ENCODE measurements at regions not wholly inside any gene's neighbourhood (a gene's known extent, or its start where the extent isn't known, plus 50 kb on each side); places are given as distances from the start of the nearest gene placed in this dataset.

DNA sequence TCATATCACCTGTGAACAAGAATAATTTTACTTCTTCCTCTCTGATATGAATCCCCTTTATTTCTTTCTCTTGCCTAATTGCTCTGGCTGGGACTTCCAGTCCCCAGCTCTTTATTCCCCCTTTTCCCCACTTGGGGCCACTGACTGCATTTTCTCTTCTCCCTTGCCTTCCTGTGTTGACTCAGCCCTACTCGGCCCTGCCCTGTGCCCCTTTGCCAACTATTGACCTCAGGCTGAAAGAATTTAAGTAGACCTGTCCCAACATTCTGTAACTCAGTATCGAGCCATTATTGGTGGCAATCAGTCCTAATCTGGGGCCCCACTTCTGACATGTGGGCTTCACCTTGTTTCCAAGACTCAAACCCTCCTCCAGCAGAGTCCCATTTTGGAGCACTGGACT, 60.6 kb upstream of the STUM start:
- H3K27ac ChIP-seq (replicated peaks) = no peak overlapping the region
- DNase-seq (ENCODE audit: low read depth in 1 of 2, low spot score in 1 of 2) = no peak
- TF ChIP-seq POLR2AphosphoS5 (IDR thresholded peaks at IDR 0.05; ENCODE audit: low read depth) (no peak), SPI1 (IDR thresholded peaks at IDR 0.05; ENCODE audit: borderline replicate concordance, low read depth) (no peak)
- TF ChIP-seq, protein P1, sequence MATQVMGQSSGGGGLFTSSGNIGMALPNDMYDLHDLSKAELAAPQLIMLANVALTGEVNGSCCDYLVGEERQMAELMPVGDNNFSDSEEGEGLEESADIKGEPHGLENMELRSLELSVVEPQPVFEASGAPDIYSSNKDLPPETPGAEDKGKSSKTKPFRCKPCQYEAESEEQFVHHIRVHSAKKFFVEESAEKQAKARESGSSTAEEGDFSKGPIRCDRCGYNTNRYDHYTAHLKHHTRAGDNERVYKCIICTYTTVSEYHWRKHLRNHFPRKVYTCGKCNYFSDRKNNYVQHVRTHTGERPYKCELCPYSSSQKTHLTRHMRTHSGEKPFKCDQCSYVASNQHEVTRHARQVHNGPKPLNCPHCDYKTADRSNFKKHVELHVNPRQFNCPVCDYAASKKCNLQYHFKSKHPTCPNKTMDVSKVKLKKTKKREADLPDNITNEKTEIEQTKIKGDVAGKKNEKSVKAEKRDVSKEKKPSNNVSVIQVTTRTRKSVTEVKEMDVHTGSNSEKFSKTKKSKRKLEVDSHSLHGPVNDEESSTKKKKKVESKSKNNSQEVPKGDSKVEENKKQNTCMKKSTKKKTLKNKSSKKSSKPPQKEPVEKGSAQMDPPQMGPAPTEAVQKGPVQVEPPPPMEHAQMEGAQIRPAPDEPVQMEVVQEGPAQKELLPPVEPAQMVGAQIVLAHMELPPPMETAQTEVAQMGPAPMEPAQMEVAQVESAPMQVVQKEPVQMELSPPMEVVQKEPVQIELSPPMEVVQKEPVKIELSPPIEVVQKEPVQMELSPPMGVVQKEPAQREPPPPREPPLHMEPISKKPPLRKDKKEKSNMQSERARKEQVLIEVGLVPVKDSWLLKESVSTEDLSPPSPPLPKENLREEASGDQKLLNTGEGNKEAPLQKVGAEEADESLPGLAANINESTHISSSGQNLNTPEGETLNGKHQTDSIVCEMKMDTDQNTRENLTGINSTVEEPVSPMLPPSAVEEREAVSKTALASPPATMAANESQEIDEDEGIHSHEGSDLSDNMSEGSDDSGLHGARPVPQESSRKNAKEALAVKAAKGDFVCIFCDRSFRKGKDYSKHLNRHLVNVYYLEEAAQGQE (IDR thresholded peaks at IDR 0.05; ENCODE audit: insufficient replicate concordance, low read depth) = no peak
- TF ChIP-seq, protein P2, sequence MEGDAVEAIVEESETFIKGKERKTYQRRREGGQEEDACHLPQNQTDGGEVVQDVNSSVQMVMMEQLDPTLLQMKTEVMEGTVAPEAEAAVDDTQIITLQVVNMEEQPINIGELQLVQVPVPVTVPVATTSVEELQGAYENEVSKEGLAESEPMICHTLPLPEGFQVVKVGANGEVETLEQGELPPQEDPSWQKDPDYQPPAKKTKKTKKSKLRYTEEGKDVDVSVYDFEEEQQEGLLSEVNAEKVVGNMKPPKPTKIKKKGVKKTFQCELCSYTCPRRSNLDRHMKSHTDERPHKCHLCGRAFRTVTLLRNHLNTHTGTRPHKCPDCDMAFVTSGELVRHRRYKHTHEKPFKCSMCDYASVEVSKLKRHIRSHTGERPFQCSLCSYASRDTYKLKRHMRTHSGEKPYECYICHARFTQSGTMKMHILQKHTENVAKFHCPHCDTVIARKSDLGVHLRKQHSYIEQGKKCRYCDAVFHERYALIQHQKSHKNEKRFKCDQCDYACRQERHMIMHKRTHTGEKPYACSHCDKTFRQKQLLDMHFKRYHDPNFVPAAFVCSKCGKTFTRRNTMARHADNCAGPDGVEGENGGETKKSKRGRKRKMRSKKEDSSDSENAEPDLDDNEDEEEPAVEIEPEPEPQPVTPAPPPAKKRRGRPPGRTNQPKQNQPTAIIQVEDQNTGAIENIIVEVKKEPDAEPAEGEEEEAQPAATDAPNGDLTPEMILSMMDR (IDR thresholded peaks at IDR 0.05; ENCODE audit: insufficient read depth, low read length) = no peak
- peaks cover 3% of the 10 kb centered on the region for H3K27me3 ChIP-seq (ENCODE audit: insufficient read depth, poor library complexity, severe bottlenecking)
- no peak overlapping the region for H3K4me3 ChIP-seq (replicated peaks; ENCODE audit: insufficient read depth, low read length)

DNA sequence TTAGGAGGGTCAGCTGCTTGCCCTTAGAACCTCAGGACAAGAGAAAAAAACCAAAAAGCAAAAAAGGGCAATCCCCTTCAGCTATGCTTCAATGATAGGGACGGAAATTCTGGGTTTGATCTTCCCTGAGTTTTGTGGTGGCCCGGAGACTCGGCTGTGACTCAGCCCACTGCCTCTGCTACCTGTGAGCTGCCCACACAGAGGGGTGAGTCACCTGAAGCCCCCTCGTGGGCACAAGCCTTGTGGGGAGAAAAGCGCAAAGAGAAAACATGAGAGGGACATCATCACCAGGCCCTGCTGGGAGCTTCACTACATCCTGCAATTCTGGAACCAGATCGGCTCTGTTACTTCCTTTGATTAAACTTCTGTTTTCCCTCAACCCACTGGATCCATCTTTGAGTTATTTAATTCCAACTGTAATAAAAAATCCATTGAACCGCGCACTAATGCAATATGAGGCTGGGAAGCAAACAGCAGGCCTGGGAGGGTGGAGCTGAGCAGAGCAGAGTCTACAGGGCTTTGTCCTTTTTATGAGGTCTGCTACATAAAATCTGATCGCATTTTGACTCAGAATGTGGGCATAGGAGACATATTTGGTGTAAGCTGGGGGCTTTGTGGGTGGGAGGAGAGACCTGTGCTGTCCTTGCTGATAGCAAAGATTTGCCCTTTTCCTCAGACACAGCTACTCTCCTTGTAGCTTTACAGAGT, 58.7 kb upstream of the STUM start:
- Histone ChIP-seq H3K4me3 (replicated peaks; ENCODE audit: insufficient read depth, low read length) (no peak overlapping the region), H3K27ac (replicated peaks) (no peak overlapping the region), H3K27me3 (ENCODE audit: insufficient read depth, poor library complexity, severe bottlenecking) (peaks cover 3% of the 10 kb centered on the region)
- no peak for DNase-seq (ENCODE audit: low read depth in 1 of 2, low spot score in 1 of 2)
- TF ChIP-seq, protein P1 (IDR thresholded peaks at IDR 0.05; ENCODE audit: insufficient replicate concordance, low read depth) = no peak
- TF ChIP-seq SPI1 (IDR thresholded peaks at IDR 0.05; ENCODE audit: borderline replicate concordance, low read depth) = no peak
- TF ChIP-seq, protein P2 (IDR thresholded peaks at IDR 0.05; ENCODE audit: insufficient read depth, low read length) = no peak
- no peak for TF ChIP-seq GABPA (IDR thresholded peaks at IDR 0.05; ENCODE audit: low read depth)
- no peak for TF ChIP-seq POLR2AphosphoS5 (IDR thresholded peaks at IDR 0.05; ENCODE audit: low read depth)

DNA sequence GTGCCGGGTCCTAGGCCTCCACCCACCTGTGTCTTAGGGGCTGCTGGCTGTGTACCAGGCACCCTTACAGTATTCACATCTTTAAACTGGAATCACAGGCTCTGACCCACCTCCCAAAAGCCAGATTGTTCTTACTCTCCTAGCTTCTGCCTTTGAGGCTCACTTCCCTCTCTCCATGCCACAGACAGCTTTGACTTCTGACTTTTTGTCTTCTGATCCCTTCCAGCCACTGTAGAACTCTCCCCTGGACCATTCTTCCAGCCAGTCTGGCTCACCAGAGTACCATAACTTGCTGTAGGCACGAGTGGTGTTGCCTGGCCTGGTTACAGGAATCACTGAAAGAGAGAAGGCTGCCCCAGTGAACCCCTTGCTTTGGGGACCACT, 58.1 kb upstream of the STUM start:
- no peak overlapping the region for H3K4me3 ChIP-seq (replicated peaks; ENCODE audit: insufficient read depth, low read length)
- H3K27me3 ChIP-seq (ENCODE audit: insufficient read depth, poor library complexity, severe bottlenecking) = peaks cover 3% of the 10 kb centered on the region
- no peak for DNase-seq (ENCODE audit: low read depth in 1 of 2, low spot score in 1 of 2)
- TF ChIP-seq POLR2AphosphoS5 (IDR thresholded peaks at IDR 0.05; ENCODE audit: low read depth) = no peak
- TF ChIP-seq, protein P1 (IDR thresholded peaks at IDR 0.05; ENCODE audit: insufficient replicate concordance, low read depth) = no peak
- TF ChIP-seq, protein P2 (IDR thresholded peaks at IDR 0.05; ENCODE audit: insufficient read depth, low read length) = no peak
- no peak for TF ChIP-seq GABPA (IDR thresholded peaks at IDR 0.05; ENCODE audit: low read depth)
- TF ChIP-seq SPI1 (IDR thresholded peaks at IDR 0.05; ENCODE audit: borderline replicate concordance, low read depth) = no peak
- H3K27ac ChIP-seq (replicated peaks) = no peak overlapping the region

Measured in HL-60 (cell line).